ENCODE measurements at regions not wholly inside any gene's neighbourhood (a gene's known extent, or its start where the extent isn't known, plus 50 kb on each side); places are given as distances from the start of the nearest gene placed in this dataset.

DNA sequence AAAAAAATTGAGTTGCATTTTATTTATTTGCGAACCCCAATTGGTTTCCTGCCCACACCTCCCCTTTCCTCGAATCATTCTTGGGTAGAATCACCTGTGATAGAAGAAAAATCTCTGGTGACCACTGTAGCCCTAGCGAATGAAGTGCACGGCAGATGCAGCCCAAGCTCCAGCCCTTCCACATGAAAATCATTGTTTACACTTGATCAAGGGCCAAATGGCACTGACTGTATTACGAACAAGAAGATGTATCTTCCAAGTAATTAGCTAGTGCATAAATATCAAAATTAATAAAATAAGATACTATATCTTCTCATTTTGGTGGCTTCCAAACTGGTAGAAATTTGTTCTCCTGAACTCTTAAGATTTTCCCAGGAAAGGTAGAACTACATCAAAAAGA is 93.4 kb upstream of the ARID1B start:
- TF ChIP-seq ZNF565 (CRISPR knock-in tag; conservative IDR thresholded peaks at IDR 0.05; ENCODE audit: low read depth) (no peak), GLIS3 (CRISPR knock-in tag; IDR thresholded peaks at IDR 0.05) (no peak), SNAI2 (CRISPR knock-in tag; IDR thresholded peaks at IDR 0.05) (no peak), ARNTL (CRISPR knock-in tag; IDR thresholded peaks at IDR 0.05; ENCODE audit: borderline replicate concordance, low read depth) (no peak), ESRRG (CRISPR knock-in tag; IDR thresholded peaks at IDR 0.05) (no peak), CSDC2 (CRISPR knock-in tag; IDR thresholded peaks at IDR 0.05) (no peak), ZNF8 (CRISPR knock-in tag; IDR thresholded peaks at IDR 0.05) (no peak), ZC3H10 (CRISPR knock-in tag; IDR thresholded peaks at IDR 0.05) (no peak), OSR1 (CRISPR knock-in tag; IDR thresholded peaks at IDR 0.05) (no peak)
- TF ChIP-seq, protein P1, sequence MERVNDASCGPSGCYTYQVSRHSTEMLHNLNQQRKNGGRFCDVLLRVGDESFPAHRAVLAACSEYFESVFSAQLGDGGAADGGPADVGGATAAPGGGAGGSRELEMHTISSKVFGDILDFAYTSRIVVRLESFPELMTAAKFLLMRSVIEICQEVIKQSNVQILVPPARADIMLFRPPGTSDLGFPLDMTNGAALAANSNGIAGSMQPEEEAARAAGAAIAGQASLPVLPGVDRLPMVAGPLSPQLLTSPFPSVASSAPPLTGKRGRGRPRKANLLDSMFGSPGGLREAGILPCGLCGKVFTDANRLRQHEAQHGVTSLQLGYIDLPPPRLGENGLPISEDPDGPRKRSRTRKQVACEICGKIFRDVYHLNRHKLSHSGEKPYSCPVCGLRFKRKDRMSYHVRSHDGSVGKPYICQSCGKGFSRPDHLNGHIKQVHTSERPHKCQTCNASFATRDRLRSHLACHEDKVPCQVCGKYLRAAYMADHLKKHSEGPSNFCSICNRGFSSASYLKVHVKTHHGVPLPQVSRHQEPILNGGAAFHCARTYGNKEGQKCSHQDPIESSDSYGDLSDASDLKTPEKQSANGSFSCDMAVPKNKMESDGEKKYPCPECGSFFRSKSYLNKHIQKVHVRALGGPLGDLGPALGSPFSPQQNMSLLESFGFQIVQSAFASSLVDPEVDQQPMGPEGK (CRISPR knock-in tag; IDR thresholded peaks at IDR 0.05; ENCODE audit: borderline replicate concordance), result no peak
- TF ChIP-seq, protein P2, sequence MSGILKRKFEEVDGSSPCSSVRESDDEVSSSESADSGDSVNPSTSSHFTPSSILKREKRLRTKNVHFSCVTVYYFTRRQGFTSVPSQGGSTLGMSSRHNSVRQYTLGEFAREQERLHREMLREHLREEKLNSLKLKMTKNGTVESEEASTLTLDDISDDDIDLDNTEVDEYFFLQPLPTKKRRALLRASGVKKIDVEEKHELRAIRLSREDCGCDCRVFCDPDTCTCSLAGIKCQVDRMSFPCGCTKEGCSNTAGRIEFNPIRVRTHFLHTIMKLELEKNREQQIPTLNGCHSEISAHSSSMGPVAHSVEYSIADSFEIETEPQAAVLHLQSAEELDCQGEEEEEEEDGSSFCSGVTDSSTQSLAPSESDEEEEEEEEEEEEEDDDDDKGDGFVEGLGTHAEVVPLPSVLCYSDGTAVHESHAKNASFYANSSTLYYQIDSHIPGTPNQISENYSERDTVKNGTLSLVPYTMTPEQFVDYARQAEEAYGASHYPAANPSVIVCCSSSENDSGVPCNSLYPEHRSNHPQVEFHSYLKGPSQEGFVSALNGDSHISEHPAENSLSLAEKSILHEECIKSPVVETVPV (CRISPR knock-in tag; IDR thresholded peaks at IDR 0.05), result no peak
- TF ChIP-seq, protein P3, sequence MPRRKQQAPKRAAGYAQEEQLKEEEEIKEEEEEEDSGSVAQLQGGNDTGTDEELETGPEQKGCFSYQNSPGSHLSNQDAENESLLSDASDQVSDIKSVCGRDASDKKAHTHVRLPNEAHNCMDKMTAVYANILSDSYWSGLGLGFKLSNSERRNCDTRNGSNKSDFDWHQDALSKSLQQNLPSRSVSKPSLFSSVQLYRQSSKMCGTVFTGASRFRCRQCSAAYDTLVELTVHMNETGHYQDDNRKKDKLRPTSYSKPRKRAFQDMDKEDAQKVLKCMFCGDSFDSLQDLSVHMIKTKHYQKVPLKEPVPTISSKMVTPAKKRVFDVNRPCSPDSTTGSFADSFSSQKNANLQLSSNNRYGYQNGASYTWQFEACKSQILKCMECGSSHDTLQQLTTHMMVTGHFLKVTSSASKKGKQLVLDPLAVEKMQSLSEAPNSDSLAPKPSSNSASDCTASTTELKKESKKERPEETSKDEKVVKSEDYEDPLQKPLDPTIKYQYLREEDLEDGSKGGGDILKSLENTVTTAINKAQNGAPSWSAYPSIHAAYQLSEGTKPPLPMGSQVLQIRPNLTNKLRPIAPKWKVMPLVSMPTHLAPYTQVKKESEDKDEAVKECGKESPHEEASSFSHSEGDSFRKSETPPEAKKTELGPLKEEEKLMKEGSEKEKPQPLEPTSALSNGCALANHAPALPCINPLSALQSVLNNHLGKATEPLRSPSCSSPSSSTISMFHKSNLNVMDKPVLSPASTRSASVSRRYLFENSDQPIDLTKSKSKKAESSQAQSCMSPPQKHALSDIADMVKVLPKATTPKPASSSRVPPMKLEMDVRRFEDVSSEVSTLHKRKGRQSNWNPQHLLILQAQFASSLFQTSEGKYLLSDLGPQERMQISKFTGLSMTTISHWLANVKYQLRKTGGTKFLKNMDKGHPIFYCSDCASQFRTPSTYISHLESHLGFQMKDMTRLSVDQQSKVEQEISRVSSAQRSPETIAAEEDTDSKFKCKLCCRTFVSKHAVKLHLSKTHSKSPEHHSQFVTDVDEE (CRISPR knock-in tag; IDR thresholded peaks at IDR 0.05), result no peak
- TF ChIP-seq, protein P4, sequence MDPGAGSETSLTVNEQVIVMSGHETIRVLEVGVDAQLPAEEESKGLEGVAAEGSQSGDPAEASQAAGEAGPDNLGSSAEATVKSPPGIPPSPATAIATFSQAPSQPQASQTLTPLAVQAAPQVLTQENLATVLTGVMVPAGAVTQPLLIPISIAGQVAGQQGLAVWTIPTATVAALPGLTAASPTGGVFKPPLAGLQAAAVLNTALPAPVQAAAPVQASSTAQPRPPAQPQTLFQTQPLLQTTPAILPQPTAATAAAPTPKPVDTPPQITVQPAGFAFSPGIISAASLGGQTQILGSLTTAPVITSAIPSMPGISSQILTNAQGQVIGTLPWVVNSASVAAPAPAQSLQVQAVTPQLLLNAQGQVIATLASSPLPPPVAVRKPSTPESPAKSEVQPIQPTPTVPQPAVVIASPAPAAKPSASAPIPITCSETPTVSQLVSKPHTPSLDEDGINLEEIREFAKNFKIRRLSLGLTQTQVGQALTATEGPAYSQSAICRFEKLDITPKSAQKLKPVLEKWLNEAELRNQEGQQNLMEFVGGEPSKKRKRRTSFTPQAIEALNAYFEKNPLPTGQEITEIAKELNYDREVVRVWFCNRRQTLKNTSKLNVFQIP (CRISPR knock-in tag; IDR thresholded peaks at IDR 0.05; ENCODE audit: borderline replicate concordance, low read depth), result no peak
